Left lung (tissue), 4 donors: ENCODE measurements at regions not wholly inside any gene's neighbourhood (a gene's known extent, or its start where the extent isn't known, plus 50 kb on each side); places are given as distances from the start of the nearest gene placed in this dataset.

Source experiments
- ATAC-seq: fragments of 200-7000 bp; cut with Tn5 transposase; one replicate; pipeline ENCODE4 v1.9.1; 2020; ENCODE audit warnings: moderate library complexity
- DNase-seq, 4 donors: peaks; one replicate each; pipeline ENCODE4 v3.0.0-alpha.2; 2013 to 2020
- H3K27ac ChIP-seq, 2 donors: fragments of 200-600 bp; sonication (generic) in 1 of 2; one replicate each; pipeline versions ENCODE4 v1.5.0 to v1.8.0; 2020 to 2021
- H3K27me3 ChIP-seq, 2 donors: fragments of 200-600 bp; sonication (generic) in 1 of 2; one replicate each; pipeline versions ENCODE4 v1.5.0 to v1.8.0; 2020 to 2021
- H3K36me3 ChIP-seq, 2 donors: fragments of 200-600 bp; sonication (generic) in 1 of 2; one replicate each; pipeline versions ENCODE4 v1.5.0 to v1.8.0; 2020 to 2021
- H3K4me1 ChIP-seq, 2 donors: fragments of 200-600 bp; one replicate each; pipeline ENCODE4 v1.8.0; 2021
- H3K4me3 ChIP-seq, 2 donors: fragments of 200-600 bp; sonication (generic) in 1 of 2; one replicate each; pipeline versions ENCODE4 v1.5.0 to v1.8.0; 2020 to 2021; ENCODE audit warnings: mild to moderate bottlenecking in 1 of 2
- H3K9me3 ChIP-seq, 2 donors: fragments of 200-600 bp; sonication (generic) in 1 of 2; one replicate each; pipeline versions ENCODE4 v1.5.0 to v1.8.0; 2020 to 2021
- CTCF ChIP-seq, 2 donors: fragments of 200-600 bp; sonication (generic) in 1 of 2; IDR thresholded peaks; one replicate each; pipeline versions ENCODE4 v1.5.0 to v1.8.0; 2021; ENCODE audit warnings: antibody characterized with exemption in 2 of 2
- intact Hi-C, 2 donors: fragments of 100-400 bp; cut with DNase I; formaldehyde crosslinking; loops; one replicate each; pipeline versions ENCODE4 v1.11.2 to v1.14.2; 2022
- donor health status: DM: no; HTN: yes; CAD: no.
- donor health status: DM: no; HTN: no; CAD: no.

DNA sequence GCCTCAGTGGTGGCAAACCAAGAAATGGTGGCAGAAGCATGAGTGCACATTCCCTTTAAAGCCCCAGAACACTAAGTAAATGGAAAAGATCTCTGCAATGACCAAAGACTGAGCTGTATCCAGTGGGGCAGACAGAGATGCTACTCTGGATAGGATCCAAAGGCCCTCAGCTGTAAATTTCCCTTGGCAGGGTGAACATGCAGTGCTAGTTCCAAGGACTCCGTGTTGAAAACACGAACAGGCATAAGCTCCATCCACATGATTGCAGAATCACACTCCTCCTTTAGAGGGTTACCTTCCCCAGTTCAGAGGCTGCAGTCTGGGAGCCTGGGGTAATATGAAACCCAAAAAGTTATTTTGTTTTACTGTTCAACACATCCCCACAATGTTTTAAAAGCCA is 98.6 kb upstream of the KLF7 start:
- DNase-seq, result no peak
- TF ChIP-seq CTCF (IDR thresholded peaks at IDR 0.05), result no peak
- Histone ChIP-seq H3K4me1 (peaks cover 0 to 2% of the 10 kb centered on the region in 2 donors), H3K4me3 (no peak overlapping the region), H3K36me3 (no peaks in the 10 kb centered on the region), H3K27ac (no peak overlapping the region), H3K9me3 (no peaks in the 10 kb centered on the region), H3K27me3 (no peaks in the 10 kb centered on the region)
- intact Hi-C loops, result no loop called here
- ATAC-seq, result no peak

DNA sequence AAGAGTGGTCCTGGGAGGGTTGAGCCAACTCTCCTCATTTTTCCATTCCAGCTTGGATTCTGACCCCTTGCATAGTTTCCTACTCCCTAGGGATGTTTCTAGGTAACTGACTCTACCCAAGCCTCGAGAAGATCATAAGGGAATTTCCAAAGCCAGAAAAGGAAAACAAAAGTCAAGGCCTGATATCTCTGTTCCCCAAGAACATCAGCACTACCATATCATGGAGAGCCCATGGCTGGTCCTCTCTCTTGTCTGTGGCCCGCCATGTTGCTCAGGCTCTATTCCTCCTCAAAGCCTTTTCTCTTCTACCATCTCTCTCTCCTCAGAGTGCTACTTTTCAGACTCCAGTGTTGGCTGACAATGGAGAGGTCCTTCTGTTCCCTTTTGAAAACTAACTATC is 99.6 kb upstream of the KLF7 start:
- Histone ChIP-seq H3K4me1 (no peaks in the 10 kb centered on the region), H3K4me3 (no peak overlapping the region), H3K27ac (no peak overlapping the region), H3K36me3 (no peaks in the 10 kb centered on the region), H3K27me3 (no peaks in the 10 kb centered on the region), H3K9me3 (no peaks in the 10 kb centered on the region)
- DNase-seq (no peak), ATAC-seq (no peak)
- intact Hi-C loops, result no loop called here
- TF ChIP-seq CTCF (IDR thresholded peaks at IDR 0.05), result no peak

- H3K4me1 ChIP-seq, result no peaks in the 10 kb centered on the region
- H3K4me3 ChIP-seq, result no peak overlapping the region
- no peaks in the 10 kb centered on the region for H3K36me3 ChIP-seq
- intact Hi-C loops, result no loop called here
- ATAC-seq (no peak), DNase-seq (no peak)
- no peaks in the 10 kb centered on the region for H3K27me3 ChIP-seq
- H3K27ac ChIP-seq, result no peak overlapping the region
- TF ChIP-seq CTCF (IDR thresholded peaks at IDR 0.05), result no peak
- no peaks in the 10 kb centered on the region for H3K9me3 ChIP-seq
Observed at GRCh38 chr2:207265869-207266268, 100.1 kb upstream of the KLF7 start.

DNA sequence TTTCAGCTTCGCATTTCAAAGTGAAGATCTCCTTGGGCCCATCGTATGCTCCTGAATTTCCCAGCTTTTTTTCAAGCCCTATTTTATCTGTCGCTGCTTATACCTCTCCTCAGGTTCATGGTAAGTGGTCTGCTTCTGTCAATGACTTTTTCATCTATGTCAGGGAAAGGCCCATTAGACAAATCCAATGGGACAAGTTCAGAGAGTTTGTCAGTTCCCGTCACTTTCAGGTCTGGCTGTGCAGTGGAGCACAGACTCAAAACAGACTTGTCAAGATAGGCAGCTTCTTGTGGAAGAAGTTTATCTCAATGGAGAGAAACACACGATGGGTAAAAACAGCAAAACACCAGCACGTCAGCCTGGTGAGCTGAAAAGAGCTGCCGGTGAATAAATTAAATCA is 100.9 kb upstream of the KLF7 start:
- Histone ChIP-seq H3K4me1 (no peaks in the 10 kb centered on the region), H3K9me3 (no peaks in the 10 kb centered on the region), H3K27me3 (no peaks in the 10 kb centered on the region), H3K4me3 (no peak overlapping the region), H3K27ac (no peak overlapping the region), H3K36me3 (no peaks in the 10 kb centered on the region)
- TF ChIP-seq CTCF (IDR thresholded peaks at IDR 0.05), result no peak
- no peak for DNase-seq
- ATAC-seq, result no peak
- intact Hi-C loops, result no loop called here

DNA sequence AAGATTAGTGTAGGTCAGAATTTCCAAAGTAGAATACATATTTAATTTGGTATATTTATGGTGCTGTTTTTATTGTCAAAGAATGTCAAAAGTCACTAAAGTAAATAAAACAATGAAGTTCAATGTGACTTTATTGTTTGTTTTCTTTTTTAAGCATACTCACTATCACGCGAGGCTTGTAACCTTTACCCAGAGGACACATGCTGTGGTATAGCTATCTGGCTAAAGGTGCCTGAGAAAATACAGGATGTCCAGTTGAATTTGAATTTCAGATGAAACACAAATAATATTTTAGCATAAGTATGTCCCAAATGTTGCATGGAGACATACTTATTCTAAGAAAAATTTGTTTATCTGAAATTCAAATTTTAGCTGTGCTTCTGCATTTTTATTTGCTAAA is 103.3 kb upstream of the KLF7 start:
- no peak for DNase-seq

More for the DNA sequence above, 103.3 kb upstream of the KLF7 start:
- no peak for TF ChIP-seq CTCF (IDR thresholded peaks at IDR 0.05)
- intact Hi-C loops, result no loop called here
- no peak overlapping the region for H3K4me3 ChIP-seq
- no peak for ATAC-seq
- H3K9me3 ChIP-seq, result no peaks in the 10 kb centered on the region
- no peaks in the 10 kb centered on the region for H3K4me1 ChIP-seq
- H3K36me3 ChIP-seq, result no peaks in the 10 kb centered on the region
- H3K27me3 ChIP-seq, result no peaks in the 10 kb centered on the region
- H3K27ac ChIP-seq, result no peak overlapping the region
